ENCODE measurements at regions not wholly inside any gene's neighbourhood (a gene's known extent, or its start where the extent isn't known, plus 50 kb on each side); places are given as distances from the start of the nearest gene placed in this dataset.

- ATAC-seq, result no peak
- H2AFZ ChIP-seq (ENCODE audit: low read depth, low read length), result peak overlapping the region; percentile 28
Measured at GRCh38 chr21:14767192-14767852, 221.2 kb upstream of the SAMSN1 start.

More at GRCh38 chr21:14767192-14767852, 221.2 kb upstream of the SAMSN1 start:
- no peak overlapping the region for H3K4me2 ChIP-seq (ENCODE audit: insufficient read depth, low read length)
- FAIRE-seq (no peak), DNase-seq (ENCODE audit: extremely low read depth in 1 of 4, low spot score in 3 of 4) (no peak)
- no peaks in the 10 kb centered on the region for H4K20me1 ChIP-seq (replicated peaks; ENCODE audit: control insufficient read depth, insufficient read depth, low read length)
- in situ Hi-C loops (cut with MboI), result no loop called here
- H3K4me3 ChIP-seq, result no peak overlapping the region
- peaks cover 3 to 48% of the 10 kb centered on the region in 2 experiments; a peak in 4 of 5 replicates for H3K4me1 ChIP-seq (replicated peaks in 1 of 2; ENCODE audit: control insufficient read depth in 2 of 2, insufficient read depth in 2 of 2, low read length in 2 of 2)
- peaks cover 2% of the 10 kb centered on the region; the same call in 1 of the 2 replicates for H3K9me3 ChIP-seq (replicated peaks; ENCODE audit: control insufficient read depth, insufficient read depth, low read depth, low read length)
- H3K36me3 ChIP-seq (ENCODE audit: control insufficient read depth, insufficient read depth, low read length), result peaks cover 4% of the 10 kb centered on the region; the same call in 1 of the 3 replicates
- no peaks in the 10 kb centered on the region for H3K27me3 ChIP-seq (ENCODE audit: control insufficient read depth in 2 of 2, insufficient read depth in 2 of 2, low read length in 2 of 2)
- BruUV-seq (replicated peaks), result no TSS peak
- no peaks in the 10 kb centered on the region for H3K9me1 ChIP-seq (ENCODE audit: control insufficient read depth, insufficient read depth, low read length)
- intact Hi-C loops (cut with micrococcal nuclease), result no loop called here
- ChIA-PET CTCF (ENCODE audit: low intra/inter-chr PET ratio) (no interaction called here), POLR2A (no interaction called here)
- peaks cover 7% of the 10 kb centered on the region; the same call in 2 of the 3 replicates for H3K79me2 ChIP-seq (ENCODE audit: control insufficient read depth, insufficient read depth, low read length)
- H3K27ac ChIP-seq (ENCODE audit: extremely low read depth, low read depth, low read length), result no peak overlapping the region
- no peak overlapping the region for H3K9ac ChIP-seq (ENCODE audit: insufficient read depth in 1 of 2, low read depth in 2 of 2, low read length in 2 of 2)
- TF ChIP-seq ATF7 (IDR thresholded peaks at IDR 0.05) (no peak), POLR3A (IDR thresholded peaks at IDR 0.05; ENCODE audit: borderline replicate concordance, extremely low read depth, insufficient read depth, insufficient read length) (no peak), ILK (tag; IDR thresholded peaks at IDR 0.05; ENCODE audit: borderline replicate concordance, low read depth) (no peak), U2AF1 (optimal IDR thresholded peaks at IDR 0.05; ENCODE audit: low read depth, low read length) (no peak), TFE3 (CRISPR knock-in tag; IDR thresholded peaks at IDR 0.05) (no peak), RHOXF2B (CRISPR knock-in tag; conservative IDR thresholded peaks at IDR 0.05) (no peak), STAG1 (CRISPR knock-in tag; IDR thresholded peaks at IDR 0.05; ENCODE audit: borderline replicate concordance) (no peak), SAFB (IDR thresholded peaks at IDR 0.05; ENCODE audit: borderline replicate concordance, low read depth, low read length) (no peak), XRCC4 (IDR thresholded peaks at IDR 0.05; ENCODE audit: extremely low read depth, insufficient read depth, insufficient read length) (no peak)
- TF ChIP-seq, protein P1, sequence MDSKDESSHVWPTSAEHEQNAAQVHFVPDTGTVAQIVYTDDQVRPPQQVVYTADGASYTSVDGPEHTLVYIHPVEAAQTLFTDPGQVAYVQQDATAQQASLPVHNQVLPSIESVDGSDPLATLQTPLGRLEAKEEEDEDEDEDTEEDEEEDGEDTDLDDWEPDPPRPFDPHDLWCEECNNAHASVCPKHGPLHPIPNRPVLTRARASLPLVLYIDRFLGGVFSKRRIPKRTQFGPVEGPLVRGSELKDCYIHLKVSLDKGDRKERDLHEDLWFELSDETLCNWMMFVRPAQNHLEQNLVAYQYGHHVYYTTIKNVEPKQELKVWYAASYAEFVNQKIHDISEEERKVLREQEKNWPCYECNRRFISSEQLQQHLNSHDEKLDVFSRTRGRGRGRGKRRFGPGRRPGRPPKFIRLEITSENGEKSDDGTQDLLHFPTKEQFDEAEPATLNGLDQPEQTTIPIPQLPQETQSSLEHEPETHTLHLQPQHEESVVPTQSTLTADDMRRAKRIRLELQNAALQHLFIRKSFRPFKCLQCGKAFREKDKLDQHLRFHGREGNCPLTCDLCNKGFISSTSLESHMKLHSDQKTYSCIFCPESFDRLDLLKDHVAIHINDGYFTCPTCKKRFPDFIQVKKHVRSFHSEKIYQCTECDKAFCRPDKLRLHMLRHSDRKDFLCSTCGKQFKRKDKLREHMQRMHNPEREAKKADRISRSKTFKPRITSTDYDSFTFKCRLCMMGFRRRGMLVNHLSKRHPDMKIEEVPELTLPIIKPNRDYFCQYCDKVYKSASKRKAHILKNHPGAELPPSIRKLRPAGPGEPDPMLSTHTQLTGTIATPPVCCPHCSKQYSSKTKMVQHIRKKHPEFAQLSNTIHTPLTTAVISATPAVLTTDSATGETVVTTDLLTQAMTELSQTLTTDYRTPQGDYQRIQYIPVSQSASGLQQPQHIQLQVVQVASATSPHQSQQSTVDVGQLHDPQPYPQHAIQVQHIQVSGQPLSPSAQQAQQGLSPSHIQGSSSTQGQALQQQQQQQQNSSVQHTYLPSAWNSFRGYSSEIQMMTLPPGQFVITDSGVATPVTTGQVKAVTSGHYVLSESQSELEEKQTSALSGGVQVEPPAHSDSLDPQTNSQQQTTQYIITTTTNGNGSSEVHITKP (IDR thresholded peaks at IDR 0.05; ENCODE audit: partially characterized antibody), result no peak
- 52% methylated on average over 3 of the region's 3 CpGs for WGBS (ENCODE audit: insufficient coverage, low coverage, missing lambda C conversion rate)

Measured in K562 (cell line).